Left lobe of liver (tissue), 2 donors: ENCODE measurements at regions not wholly inside any gene's neighbourhood (a gene's known extent, or its start where the extent isn't known, plus 50 kb on each side); places are given as distances from the start of the nearest gene placed in this dataset.

Experiments used
- ATAC-seq: fragments of 200-7000 bp; cut with Tn5 transposase; one replicate; pipeline ENCODE4 v1.9.1; 2020; ENCODE audit warnings: mild to moderate bottlenecking, moderate library complexity
- DNase-seq: peaks from one replicate; pipeline ENCODE4 v3.0.0-alpha.2; 2020; ENCODE audit warnings: low spot score
- donor health status: DM: no; HTN: no; CAD: no; lungs with moderate emphysema.
- donor health status: DM: no; HTN: yes; CAD: no.

DNA sequence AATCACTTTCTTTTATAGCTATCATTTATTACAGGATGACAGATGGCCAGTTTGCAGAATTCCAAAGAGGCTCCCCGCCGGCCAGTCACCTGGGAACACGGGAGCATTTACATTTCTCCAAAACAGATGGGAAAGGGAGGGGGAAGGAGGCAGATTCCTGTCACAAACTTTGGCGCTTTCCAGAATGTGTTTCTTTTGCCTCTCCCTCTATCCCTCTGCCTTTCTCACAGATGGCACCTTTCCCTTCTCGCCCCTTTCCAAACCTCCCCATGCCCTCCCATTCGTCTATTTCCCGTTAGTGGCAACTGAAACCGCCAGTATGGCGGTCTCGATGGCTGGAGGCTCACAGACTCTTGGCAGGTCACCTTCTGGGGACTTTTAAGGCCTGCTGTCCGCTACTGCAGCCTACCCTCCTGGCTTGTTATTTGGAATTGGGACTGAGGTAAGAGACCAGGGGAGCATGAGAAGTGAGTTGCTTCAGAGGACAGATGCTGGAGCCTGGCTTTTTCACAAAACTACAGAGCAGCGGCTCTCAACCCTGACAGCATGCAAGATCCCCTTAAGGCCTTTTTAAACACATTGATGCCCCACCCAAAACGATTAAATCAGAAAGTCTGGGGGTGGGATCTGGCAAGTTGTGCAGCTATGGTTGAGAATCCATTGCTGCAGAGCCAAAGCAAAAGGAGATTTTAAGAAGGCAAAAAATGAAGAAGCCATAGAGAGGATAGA is 161.5 kb upstream of the VASH1 start:
- ATAC-seq (no peak), DNase-seq (no peak)

DNA sequence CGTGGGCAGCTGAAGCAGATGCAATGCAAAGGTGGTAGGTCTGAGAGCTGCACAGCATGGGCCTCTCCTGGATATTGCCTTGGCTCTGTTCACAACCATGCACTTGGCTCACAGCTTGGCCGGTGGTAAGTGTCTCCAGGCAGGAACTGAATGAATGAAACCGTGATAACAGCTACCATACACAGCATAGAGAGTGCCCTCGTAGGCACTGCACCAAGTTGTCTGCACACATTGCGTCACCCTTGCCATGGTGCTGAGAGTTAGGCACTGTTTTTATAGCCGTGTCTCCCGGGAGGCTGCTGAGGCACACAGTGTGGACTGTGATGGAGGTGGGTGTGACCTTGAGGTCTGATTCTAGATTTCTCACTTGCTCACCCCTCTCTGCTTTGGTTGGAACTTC is 157.6 kb upstream of the VASH1 start:
- no peak for ATAC-seq

DNA sequence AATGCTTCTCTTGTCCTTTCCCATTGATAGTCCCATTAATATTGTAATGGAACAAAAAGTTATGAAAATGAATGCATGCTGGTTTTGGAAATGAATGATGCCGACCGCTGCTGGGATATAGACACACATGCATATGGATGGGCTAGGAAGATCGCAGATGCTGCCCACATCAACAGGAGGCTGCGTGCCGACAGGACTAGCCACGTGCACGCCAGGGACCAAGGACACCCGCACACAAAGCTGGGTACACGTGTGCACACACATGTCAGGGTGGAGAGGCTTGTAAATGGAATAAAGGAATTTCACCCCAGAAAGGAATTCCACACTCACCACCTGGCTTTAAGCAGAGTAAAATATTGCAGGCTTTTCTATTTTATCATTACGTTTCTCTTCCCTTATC is 153.8 kb upstream of the VASH1 start:
- ATAC-seq (no peak), DNase-seq (no peak)

More for the DNA sequence above, 157.6 kb upstream of the VASH1 start:
- no peak for DNase-seq

DNA sequence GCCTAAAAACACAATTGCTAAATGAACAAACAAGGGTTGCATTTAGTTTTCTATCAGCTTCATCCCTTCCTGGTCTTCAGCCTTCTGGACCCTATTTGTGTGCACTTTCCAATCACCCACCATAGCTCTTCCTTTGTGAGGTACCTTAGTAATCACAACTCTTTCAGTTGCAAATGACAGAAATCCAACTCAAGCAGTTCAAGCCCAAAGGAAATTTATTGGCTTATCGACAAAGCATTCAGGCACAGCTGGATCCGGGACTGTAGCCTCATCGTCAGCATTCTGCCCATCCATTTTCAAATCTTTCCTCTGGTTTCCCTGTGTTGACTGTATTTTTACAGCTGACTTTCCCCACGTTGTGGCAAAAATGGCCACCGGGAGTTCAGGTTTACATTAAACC is 148.6 kb upstream of the VASH1 start:
- no peak for DNase-seq
- ATAC-seq, result no peak

DNA sequence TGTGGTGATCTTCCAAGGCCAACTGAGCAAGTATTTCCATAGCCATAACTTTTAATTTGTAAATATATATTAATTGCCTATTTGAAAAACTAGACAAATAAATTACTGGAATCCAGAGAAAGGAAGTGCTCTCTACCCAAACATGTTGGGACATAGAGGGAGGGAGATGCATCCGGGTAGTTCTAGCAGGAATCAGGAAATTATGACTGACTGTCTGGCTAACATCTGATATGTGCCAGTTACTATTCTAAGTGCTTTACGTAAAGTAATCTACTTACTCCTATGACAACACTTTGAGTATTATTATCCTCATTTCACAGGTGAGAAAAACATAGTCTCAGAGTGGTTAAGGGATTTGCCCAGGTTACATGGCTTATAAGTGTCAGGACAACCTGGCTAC is 147.7 kb upstream of the VASH1 start:
- no peak for DNase-seq
- ATAC-seq, result no peak

DNA sequence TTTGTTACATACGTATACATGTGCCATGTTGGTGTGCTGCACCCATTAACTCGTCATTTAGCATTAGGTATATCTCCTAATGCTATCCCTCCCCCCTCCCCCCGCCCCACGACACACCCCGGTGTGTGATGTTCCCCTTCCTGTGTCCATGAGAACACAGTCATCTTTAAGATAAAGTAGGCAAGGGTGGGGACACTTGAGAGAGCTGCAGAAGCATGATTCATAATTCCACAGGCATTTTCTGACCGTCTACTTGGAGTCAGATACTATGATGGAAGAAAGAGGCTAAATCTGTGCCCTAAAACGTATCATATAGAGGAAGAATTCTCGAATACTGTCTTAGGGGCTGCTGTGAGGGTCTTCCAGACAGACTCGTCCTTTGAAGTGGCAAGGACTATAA is 145.9 kb upstream of the VASH1 start:
- ATAC-seq, result no peak
- DNase-seq, result no peak

DNA sequence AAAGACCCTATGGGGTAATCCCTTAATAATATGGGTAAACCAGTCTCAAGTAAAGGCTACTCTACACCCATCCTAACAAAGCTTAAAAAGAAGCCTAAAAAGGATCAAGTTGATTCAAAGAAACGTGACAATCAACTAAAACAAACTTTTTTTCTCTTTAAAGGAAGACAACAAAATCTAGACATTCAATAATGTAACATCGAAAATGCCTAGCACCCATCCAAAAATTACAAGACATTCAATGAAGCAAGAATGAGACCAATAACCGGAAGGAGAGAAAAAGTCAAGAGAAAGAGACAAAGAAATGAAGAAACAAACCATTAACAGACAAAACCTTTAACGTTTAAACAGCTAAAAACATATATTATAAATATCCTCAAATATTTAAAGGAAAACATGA is 143.8 kb upstream of the VASH1 start:
- DNase-seq, result no peak
- no peak for ATAC-seq

DNA sequence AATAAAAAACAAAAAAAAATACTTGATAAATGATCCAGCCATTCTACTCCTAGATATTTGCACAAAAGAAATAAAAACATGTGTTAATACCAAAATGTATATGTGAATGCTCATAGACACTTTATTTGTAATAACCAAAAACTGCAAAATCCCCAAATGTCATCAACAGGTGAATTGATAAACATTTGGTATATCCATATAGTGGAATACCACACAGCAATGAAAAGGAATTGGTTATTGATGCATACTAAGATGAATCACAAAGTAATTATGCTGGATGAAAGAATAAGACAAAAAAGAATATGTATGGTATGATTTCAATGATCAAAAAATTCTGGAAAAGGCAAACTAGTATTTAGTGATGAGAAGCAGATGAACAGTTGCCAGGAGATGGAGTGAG is 124.7 kb upstream of the VASH1 start:
- DNase-seq (no peak), ATAC-seq (no peak)

DNA sequence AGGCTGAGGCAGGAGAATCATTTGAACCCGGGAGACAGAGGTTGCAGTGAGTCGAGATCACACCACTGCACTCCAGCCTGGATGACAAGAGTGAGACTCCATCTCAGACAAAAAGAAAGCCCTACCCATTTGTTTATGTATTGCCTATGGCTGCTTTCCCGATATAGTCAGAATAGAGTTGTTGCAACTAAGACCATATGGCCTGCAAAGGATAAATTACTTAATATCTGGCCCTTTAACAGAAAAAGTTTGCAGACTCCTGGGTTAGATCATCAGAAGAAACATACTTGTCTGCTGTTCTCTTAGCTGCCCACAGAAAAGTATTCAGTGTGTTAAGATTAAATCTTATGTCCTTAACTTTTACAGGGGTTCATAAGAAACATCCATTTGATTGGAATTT is 122.4 kb upstream of the VASH1 start:
- no peak for ATAC-seq
- no peak for DNase-seq

DNA sequence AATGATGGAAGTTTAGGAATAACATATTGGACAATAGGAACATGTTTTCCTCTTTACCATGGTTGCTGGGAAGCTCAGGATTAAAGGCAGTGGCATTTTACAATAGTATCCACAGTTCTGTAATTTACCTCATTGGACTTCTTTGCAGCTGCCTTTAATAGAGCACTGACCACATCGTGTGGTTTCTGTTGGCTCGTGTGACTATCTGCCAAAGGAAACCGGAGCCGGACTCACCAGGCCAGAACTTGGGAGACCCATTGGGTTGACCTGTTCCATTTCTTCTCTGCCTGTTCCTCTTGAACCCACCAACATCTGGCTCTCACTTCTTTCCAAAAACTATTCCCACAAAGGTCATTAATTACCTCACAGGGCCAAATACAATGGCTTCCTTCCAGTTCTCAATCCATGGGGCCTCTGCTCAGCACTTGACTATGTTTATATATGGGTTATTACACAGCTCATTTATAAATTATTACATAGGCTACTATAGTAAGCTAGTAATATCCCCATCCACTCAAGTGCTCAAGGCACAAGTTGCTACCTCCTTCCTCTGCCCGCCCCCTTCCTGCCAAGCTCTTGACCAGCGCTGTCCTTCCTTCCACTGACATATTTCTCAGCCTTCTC is 121.5 kb upstream of the VASH1 start:
- ATAC-seq (no peak), DNase-seq (no peak)

DNA sequence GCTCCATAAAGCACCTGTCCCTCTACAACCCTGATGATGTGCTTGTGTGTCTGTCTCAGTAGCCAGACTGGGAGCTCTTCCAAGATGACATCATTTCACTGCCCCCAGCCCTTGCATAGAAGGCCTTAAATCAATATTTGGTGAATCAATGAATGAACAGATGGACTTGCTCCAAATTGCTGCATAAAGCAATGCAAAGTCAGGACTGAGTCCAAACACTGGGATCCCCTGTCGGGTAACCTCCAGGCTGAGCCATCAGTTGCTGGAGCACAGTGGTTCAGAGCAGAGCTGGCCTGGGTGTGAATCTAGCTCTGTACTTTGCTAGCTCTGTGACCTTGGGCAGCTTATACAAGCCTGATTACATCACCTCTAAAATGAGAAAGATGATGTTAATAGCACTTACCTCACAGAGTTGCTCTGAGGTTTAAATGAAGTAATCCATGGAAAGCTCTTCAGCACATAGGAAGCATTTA is 120.3 kb upstream of the VASH1 start:
- ATAC-seq, result peak; percentile 64
- no peak for DNase-seq

DNA sequence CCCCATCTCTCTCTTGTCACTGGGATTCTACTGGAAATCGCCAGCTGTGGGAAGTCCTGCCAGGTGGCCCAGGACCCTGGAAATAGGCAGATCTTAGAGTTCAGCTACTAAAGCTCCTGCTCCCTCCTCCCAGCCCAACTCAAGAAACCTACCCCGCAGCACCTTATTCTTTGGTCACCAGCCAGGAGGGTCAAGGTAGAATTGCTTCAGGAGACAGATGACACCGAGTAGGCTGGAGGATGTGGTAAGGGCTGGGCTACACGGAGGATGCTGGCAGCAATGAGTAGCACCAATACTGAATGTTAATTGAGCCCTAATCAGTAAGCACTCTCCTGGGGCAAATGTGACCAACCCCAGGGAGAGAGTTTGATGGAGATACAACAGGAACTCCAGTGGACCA is 119.7 kb upstream of the VASH1 start:
- no peak for DNase-seq
- ATAC-seq, result no peak

DNA sequence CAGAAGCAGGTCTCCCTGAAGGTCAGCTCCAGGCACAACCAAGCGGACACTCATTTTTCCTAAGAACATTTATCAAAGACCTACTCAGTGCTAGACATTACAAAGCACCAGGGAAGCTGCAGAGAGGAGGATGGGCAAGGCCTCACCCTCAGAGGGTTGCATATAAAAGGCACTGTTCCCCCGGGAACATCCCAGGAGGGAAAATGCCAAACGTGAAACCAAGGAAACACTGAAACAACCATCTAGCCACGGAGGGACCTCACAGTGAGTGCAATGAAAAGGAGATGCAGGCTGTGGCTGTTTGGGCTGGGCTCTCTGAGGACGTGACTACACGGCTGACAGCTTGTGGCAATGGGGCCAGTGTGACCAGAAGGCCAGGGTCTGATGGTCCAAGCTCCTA is 117.4 kb upstream of the VASH1 start:
- DNase-seq (no peak), ATAC-seq (no peak)

DNA sequence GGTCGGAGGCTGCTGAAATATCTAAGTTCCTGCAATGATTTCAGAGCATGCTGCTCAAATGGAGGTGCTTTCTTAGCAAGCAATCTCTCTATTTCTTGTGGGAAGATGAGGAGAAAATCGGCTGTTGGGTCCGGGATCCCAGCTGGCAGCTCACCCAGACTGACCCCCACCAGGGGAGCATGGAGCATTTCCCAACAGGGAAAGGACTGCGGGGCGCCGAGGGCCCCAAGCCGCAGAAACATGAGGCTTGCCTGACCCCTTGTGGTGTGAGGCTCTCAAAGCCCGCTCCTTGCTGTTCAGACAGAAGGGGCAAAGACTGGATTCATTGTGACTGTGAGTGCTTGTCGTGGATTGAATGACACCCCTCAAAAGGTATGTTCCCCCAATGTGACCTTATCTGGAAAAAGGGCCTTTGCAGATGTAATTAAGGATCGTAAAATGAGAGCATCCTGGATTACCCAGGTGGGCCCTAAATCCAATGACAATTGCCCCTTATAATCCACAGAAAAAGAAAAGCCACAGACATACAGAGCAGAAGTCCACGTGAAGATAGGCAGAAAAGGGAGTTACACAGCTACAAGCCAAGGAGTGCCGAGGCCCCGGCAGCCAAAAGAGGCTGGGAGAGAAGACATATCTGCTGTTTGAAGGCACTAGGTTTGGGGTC is 116.3 kb upstream of the VASH1 start:
- ATAC-seq (peak; percentile 68), DNase-seq (no peak)

DNA sequence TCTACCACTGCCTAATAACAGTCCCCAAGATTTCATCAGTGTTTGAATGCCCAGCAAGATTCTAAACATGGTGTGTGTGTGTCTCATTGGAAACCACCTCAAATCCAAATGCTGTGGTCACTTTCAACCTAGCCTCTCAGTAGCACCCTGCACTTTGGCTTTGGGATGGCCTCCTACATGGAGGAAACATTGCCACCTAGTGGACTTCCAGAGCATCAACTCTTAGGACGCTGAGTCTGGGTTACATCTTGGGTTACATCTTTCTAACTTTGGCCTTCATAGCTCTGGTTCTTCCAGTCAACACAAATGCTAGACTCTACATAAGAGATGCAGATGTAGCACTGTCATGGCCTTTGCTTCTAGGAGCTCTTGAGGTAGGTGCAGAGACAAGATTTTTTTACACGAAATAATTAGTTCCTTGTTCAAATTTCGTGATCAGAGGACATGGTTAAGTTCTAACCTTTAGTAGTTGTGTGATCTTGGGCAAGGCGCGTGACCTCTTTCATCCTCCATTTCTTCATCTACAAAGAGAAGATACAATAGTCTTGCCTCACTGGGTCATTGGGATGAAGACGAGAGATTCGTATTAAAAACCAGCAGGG is 113.5 kb upstream of the VASH1 start:
- ATAC-seq, result peak; percentile 94
- DNase-seq, result no peak

DNA sequence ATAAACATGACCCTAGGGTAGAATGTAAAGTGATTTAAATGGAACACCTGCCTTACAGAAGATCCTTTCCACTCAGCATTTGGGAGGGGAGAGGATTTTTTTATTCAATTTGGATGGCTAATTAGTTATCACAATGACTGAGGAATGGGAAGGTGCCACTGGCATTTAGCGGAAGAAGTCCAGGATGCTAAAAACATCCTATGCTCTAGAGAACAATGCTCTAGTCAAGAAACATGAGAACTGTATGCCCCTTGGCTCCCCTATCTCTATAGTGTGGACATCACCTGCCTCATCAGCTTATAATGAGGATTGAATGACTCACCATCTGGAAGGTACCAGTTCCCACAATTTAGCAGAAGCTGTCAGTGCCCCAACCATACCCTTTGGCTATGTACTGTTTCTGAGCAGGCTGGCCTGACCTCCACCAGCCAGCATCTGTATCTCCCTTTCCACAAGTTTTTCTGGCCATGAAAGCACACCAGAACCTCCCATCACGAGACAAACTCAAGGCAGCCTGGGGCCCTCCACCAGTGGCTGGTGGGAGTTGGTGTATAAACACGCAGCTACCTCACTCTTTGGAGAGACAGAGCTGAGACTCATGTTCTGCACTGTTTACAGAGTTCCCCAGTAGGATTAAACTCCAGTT is 109.7 kb upstream of the VASH1 start:
- no peak for DNase-seq
- ATAC-seq, result no peak

DNA sequence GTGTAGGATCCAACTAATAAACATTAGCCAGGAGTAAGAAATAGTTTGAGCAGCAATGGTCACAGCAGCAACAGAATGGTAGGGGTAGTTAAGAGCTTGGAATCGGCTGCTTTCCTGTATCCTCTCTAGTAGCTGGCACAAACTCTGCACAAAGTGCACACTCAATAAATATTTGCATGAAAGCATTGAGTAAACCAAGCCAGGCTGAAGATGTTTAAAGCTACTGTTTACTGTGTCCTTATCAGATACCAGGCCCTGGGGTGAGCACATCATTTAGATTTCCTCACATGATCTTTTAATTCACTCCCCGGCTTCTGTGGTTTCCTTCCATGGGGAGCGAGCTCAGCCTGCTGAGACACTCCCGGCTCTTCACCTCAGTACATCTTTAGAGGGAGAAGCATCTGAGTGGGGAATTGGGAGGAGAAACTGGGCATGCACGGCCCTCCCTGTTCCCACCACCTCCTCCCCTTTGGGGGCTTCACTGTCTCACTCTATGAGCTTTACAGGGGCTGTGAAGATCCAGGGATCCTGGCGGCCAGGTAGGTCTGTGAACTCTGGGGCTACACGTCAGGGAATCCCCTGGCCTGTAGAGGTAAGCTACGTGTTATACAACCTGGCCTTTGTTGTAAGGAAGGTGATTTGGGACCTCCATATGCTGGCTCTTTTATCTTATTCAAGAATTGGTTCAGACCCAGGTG is 107.2 kb upstream of the VASH1 start:
- ATAC-seq (peak; percentile 89), DNase-seq (no peak)

DNA sequence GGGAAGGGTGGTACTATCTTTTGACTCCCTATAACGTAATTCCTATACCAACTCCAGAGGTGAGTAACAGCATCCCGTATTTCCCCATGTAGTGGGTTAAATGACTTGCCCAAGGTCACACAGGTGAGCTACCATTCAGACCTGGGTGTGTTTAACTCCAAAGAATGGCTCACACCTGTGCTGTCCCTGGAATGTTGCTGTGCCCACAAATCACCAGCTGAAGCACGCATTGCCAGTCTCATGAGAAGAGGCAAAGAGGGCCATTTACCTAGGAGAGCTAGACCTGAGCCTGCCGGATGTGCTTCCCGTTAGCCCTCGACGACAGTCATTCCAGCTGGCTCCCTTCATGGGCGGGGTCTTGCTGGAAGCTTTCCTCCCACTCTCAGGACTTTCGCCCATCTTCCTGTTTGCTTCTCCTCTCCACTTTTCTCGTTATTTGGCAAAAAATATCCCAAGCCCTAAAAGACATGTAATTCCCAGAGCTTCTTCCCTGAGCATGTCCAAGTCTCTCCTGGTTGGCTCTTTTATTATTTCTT is 106.6 kb upstream of the VASH1 start:
- no peak for DNase-seq
- no peak for ATAC-seq

DNA sequence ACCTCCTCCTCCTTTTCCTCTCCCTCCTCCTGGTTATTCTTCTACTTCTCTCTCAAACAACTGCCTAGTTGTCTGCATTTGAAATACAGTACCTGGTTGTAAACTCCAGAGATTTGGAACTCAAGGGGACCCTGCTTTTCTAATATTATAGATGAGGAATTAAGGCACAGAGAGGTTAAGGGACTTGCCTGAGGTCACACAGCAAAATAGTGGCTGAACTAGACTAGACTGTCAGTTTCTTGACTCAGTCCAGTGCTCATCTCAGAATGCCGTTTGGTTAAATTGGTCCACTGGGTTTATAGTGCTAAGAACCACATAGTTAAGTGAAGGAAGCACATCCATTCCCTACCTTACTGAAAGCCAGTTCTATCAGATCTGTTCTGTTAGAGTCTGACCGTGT is 105.9 kb upstream of the VASH1 start:
- DNase-seq, result no peak
- ATAC-seq, result no peak

DNA sequence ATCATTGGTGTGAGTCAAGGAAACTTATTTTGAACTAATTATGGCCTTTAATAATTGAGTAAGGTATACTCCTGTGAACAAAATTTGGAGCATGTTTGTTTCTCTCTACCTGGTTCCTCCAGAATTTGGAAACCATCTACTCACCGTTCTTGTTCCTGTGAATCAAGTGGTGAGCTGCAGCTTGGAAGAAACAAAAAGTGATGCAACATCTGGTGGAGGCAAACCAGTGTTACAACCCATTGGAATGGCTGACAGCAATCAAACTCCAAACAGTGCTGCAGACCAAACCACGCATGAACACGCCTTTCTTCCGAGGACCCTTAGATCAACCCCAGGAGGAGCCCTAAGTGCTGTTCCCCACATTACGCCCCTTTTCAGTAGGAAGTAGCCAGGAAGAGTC is 104.7 kb upstream of the VASH1 start:
- ATAC-seq (no peak), DNase-seq (no peak)

DNA sequence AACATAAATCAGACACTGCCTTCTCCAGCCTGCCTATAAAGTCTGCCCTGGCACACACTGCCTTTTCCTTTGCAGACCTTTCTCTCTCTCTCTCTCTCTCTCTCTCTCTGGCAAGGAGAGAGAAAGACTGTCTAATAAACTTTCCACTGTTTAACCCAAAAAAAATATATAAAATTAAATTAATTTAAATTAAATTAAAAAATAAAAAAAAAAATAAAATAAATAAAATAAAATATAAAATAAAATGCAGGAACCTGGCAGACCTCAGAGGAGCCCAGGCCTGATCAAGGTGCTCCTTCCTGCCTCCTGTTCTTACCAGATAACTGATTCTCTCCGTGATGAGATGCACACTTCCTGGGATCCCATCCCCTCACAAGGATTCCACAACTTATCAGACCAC is 103.9 kb upstream of the VASH1 start:
- ATAC-seq, result no peak
- no peak for DNase-seq
